ENCODE measurements at regions not wholly inside any gene's neighbourhood (a gene's known extent, or its start where the extent isn't known, plus 50 kb on each side); places are given as distances from the start of the nearest gene placed in this dataset.

DNA sequence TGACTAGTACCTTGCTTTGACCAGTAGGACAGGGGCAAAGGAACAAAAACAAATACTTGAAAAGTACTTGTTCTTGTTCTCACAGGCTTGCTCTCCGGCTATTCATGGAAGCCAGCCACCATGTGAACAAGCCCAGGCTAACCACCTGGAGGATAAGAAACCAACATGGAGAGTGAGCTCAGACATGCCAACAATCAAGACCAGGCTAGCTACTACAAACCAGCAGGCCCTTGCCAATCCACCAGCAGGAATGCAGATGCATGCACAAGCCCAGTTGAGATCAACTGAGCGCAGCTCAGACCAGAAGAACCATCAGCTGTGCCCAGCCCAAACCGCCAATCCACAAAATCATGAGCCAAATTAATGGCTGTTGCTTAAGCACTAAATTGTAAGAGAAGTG is 180.1 kb upstream of the ISX start:
- TF ChIP-seq, protein P1, sequence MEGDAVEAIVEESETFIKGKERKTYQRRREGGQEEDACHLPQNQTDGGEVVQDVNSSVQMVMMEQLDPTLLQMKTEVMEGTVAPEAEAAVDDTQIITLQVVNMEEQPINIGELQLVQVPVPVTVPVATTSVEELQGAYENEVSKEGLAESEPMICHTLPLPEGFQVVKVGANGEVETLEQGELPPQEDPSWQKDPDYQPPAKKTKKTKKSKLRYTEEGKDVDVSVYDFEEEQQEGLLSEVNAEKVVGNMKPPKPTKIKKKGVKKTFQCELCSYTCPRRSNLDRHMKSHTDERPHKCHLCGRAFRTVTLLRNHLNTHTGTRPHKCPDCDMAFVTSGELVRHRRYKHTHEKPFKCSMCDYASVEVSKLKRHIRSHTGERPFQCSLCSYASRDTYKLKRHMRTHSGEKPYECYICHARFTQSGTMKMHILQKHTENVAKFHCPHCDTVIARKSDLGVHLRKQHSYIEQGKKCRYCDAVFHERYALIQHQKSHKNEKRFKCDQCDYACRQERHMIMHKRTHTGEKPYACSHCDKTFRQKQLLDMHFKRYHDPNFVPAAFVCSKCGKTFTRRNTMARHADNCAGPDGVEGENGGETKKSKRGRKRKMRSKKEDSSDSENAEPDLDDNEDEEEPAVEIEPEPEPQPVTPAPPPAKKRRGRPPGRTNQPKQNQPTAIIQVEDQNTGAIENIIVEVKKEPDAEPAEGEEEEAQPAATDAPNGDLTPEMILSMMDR (IDR thresholded peaks at IDR 0.05; ENCODE audit: extremely low read depth in 1 of 2, insufficient read depth in 1 of 2, low read depth in 1 of 2, low read length in 2 of 2), result no peak
- no peak for TF ChIP-seq POLR2A (IDR thresholded peaks at IDR 0.05; ENCODE audit: low read depth, low read length)
- TF ChIP-seq POLR2AphosphoS5 (IDR thresholded peaks at IDR 0.05; ENCODE audit: insufficient read depth, low read depth, low read length), result no peak
- no peak for TF ChIP-seq EZH2 (IDR thresholded peaks at IDR 0.05; ENCODE audit: borderline replicate concordance, low read depth, low read length, severe bottlenecking)
- no peak for TF ChIP-seq GATA2 (IDR thresholded peaks at IDR 0.05; ENCODE audit: insufficient read depth, insufficient read length, low read depth, low read length)
- TF ChIP-seq, protein P2, sequence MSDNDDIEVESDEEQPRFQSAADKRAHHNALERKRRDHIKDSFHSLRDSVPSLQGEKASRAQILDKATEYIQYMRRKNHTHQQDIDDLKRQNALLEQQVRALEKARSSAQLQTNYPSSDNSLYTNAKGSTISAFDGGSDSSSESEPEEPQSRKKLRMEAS (IDR thresholded peaks at IDR 0.05; ENCODE audit: insufficient read depth, insufficient read length), result no peak
- TF ChIP-seq JUN (IDR thresholded peaks at IDR 0.05; ENCODE audit: borderline replicate concordance, insufficient read depth, insufficient read length, low read depth), result no peak
- no peak for TF ChIP-seq MYC (IDR thresholded peaks at IDR 0.05; ENCODE audit: low read depth, low read length)
- no peak for TF ChIP-seq FOS (IDR thresholded peaks at IDR 0.05; ENCODE audit: borderline replicate concordance, insufficient read depth, low read length)

Data from endothelial cell of umbilical vein (primary cell).